Hematopoietic multipotent progenitor cell treated with erythropoietin and hydrocortisone succinate and interleukin-3 and kit ligand, for 15 days (in vitro differentiated cells): ENCODE measurements at regions not wholly inside any gene's neighbourhood (a gene's known extent, or its start where the extent isn't known, plus 50 kb on each side); places are given as distances from the start of the nearest gene placed in this dataset.
"Not testable (repeated sequence)": the region's sequence is repeated elsewhere in the genome, so short reads cannot be mapped to it uniquely, and the experiment has no call there.

Source experiments
- DNase-seq: peaks from one replicate; pipeline ENCODE4 v3.0.0-alpha.2; 2015; ENCODE audit warnings: low spot score

DNA sequence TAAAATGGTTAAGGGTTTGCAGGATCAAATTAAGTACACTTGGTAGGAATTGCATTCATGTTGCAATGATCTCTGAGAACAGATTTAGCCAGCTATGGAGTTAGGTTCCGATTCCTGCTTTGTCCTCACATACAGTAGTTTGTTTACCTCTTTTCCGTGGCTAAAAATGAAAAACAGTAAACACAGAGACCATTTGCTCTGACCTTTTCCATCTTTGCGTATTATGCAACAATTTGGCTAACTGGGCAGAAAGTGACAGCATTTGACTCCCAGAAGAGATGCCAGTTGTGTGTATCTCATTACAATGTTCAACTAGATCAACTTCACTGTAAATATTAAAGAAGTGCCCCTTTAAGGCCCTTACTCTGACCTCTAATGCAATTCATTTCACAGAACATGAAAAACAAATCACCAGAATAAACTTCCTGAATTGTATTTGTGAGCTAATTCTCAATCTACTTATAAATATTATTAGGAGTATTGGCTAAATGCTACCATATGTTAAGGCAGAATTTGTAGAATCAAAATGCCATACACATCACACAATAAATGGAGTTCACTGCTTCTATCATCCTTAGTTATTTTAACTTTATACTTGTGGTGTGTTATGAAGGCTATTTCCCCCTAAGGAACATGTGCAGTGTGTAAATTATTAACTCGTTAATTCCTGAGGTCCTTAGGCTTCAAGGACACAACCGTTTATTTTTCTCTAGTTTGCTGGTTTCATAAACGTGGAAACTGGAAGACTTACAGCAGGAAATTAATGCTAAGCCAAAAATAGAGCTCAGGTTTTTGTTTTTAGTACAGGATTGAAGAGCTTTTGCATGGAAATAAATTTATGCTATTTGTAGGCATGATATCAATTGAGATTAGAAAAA is 380.7 kb upstream of the CITED2 start:
- no peak for DNase-seq

DNA sequence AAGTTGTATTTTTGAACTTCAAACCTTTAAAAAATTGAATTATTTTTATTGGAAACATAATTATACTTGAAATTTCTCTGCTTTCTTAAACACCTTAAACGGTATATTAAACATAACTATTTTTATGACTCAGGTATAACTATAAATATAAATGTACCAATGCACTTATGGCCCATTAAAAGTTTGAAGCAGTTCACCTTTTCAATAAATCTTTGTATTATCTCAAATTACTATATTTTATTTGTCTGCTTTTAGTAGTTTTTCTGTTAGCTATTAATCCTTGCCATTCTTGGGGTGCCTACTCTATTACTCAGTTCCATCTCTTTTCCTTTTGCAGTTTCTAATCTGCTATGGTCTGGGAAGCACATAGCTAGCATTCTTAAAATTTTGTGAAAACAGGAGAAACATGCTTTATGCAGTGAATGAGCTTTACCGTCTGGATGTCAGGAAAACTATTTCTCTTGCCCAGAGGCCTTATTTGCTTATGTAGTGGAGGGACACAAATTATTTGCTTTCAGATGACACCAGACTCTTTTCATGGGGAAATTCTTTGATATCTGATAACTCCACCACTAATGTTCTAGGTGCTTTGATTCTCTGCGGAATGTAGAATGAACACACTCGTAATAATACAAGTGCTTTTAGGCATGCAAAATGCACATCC is 378.9 kb upstream of the CITED2 start:
- DNase-seq = no peak

DNA sequence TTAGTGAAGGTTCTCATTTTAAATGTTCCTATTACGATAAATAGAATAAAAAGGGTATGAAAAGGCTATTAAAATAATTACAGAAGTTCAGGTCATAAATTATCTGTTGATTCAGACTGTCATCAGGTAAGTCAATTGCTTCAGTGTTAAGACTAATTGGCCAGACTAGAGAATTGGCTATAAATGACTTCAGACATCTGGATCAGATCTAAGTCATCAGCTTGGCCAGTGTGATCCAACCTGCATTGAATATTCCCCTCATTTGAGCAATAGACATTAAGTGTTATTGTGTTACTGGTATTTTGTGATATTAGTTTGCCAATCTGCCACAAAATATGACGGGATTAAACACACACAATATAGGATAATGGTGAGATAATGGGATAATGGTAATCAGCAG is 377.6 kb upstream of the CITED2 start:
- DNase-seq = no peak

DNA sequence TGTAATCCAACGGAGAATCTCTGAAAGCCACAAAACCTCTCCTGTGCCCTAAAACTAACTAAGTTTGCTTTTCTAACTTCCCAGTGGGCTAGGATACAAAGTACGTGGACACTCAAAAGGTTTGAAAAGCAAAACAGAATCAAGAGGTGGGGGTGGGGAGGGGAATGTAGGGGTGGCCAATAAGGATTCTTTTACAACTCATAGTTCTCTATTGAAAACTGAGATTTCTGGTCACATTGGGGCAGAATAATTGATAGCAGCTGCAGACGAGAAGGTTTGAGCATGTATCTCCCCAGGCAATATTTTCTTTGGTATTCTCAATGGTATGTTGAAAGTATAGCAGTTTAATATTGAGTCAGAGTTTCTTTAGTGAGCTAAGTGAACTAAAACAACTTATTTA is 376.7 kb upstream of the CITED2 start:
- DNase-seq = no peak

GRCh38 chr6:139748353-139749146 is 374.1 kb upstream of the CITED2 start:
- no peak for DNase-seq

GRCh38 chr6:139747154-139747553 is 372.7 kb upstream of the CITED2 start:
- no peak for DNase-seq

DNA sequence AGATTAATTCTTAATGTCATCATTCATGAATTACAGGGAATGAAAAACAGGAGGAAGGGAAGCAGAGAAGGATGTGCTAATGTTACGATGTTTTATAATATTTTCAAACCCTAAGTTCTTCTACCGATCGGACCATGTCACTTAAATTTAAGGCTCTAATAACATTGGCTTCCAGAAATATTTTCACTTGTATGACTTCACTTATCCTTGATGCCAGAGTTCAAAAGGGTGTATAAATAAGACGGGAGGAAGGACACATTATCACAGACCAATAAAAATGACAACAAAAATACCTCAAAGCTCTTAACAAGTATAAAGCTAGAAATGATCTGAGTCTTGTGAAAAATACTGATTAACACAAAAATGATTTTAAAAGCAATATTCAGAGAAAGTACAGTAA is 370.4 kb upstream of the CITED2 start:
- DNase-seq = no peak

GRCh38 chr6:139743664-139744437 is 369.4 kb upstream of the CITED2 start:
- DNase-seq = no peak

GRCh38 chr6:139742671-139743070 is 368.2 kb upstream of the CITED2 start:
- DNase-seq = no peak

GRCh38 chr6:139738801-139739455 is 364.5 kb upstream of the CITED2 start:
- DNase-seq = no peak

DNA sequence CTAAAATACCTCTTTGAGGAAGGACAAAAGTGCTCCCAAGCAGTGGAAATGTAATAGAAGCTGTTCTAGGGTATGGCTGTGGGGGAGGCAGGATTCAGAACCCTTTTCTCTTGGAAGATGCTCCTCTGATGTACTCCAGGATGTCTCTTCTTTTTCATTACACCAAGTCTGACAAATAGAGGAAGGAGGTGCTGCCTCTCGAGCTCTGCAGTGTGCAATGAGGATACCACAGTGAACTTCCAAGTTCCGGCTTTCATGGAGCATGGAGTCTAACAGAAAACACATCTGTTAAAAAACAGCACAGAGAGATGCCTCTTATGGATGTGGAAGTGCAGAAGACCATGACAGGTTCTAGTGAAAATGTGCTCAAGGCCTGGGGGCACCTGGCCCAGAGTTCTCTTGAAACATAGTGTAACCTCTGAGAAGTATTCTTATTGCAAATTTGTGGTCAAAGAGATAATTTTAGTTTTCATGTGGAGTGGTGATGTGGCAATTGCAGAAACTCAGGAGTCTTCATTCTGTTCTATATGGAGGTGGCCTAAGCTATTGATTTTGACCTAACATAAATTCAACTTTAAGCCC is 362.0 kb upstream of the CITED2 start:
- DNase-seq = no peak

DNA sequence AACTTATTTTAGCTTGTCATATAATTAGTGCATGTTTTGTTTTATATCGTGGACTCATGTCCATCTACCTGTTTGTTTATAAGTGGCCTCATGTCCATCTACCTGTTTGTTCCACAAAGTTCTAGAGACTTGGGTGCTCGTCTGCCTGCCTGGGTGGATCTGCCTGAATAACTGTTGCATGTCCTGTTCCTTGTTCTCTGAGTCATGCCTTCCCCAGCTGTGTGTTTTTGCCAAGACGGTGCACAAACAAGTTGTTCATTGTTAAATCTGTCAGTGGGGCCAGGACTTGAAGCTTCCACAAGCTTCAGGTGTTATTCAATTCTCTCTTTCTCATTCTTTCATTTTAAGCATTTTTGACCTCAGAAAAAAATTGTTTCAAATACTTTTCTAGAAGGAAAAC is 358.0 kb upstream of the CITED2 start:
- no peak for DNase-seq

DNA sequence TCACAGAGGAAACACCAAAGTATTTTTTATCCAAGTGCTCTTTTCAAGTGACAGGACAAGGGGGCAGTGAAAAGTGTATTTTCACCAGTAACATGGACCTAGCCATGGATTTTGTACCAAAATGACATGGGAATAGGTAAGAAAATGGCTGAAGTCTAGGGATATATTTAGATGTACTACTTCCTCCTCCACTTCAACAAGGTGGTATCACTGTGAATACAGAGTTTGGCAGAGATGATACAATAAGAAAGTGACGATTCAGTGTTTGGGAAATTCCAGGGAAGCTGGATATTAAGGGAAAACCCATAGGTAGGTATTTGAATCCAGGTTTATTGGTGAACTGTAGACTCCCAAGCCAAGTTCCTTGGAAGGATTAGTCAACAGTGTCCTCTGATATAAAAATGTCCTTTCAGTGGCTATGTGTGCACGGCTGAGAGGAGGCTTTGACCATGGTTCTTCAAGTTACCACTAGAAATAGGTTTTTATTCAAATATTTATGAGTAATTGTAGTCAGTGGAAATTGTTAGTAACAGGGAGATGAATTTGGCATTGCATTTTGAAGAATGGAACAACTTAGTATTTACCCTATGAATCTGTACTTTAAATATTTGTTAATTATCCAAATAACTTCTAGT is 356.0 kb upstream of the CITED2 start:
- DNase-seq = no peak

GRCh38 chr6:139728876-139729427 is 354.5 kb upstream of the CITED2 start:
- no peak for DNase-seq

DNA sequence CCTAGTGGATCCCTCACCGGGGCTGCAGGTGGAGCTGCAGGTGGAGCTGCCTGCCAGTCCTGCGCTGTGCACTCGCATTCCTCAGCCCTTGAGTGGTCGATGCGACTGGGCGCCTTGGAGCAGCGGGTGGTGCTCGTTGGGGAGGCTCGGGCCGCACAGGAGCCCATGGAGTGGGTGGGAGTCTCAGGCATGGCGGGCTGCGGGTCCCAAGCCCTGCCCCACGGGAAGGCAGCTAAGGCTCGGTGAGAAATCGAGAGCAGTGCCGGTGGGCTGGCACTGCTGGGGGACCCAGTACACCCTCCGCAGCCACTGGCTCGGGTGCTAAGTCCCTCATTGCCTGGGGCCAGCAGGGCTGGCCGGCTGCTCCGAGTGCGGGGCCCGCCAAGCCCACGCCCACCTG is 351.8 kb upstream of the CITED2 start:
- DNase-seq = not testable (repeated sequence)

- no peak for DNase-seq
These were observed 348.1 kb upstream of the CITED2 start for GRCh38 chr6:139722530-139722929.

GRCh38 chr6:139721954-139722353 is 347.5 kb upstream of the CITED2 start:
- no peak for DNase-seq

DNA sequence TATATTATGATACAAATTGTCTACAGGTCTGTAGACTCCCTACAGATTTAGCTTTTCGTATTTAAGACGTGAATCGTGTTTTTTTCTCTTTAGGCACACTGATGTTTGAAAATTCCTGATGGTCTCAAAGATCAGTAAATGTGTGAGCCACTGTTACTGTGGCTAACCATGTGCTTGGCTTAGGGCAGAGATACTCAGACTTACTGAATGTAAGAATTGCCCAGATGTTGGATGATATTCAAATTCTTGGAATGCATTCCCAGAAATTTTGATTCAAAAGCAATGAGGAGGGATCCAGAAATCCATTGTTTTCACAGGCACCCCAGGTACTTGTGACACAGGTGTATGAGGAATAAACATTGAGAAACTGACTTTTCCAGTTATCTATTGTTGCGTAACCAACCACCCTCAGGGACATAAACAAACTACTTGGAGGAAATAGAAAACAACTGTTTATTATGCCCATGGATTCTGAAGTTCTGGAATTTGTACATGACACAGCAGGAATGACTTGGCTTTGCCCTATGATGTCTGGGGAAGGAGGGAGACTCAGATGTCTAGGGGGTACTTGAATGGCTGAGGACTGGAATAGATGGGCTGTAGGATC is 339.6 kb upstream of the CITED2 start:
- no peak for DNase-seq

DNA sequence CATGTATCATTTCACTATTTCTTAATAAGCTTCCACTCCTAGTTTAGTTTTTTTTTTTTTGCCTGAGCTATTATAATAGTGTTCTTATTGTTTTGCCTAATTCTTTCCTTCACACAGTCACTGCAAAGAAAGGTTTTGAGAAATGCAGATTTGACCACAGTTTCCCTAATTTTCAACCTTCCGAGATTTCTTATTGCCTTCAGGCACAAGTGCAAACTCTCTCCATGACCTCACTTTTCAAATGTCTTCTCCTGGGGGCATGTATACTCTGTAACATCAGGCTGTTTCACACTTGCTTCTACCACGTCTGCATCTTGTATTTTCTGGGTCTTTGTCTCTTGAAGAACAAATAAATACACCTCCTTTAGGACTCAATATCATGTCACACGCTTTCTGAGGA is 339.0 kb upstream of the CITED2 start:
- DNase-seq = no peak

GRCh38 chr6:139712830-139713229 is 338.4 kb upstream of the CITED2 start:
- no peak for DNase-seq
